ENCODE measurements at regions not wholly inside any gene's neighbourhood (a gene's known extent, or its start where the extent isn't known, plus 50 kb on each side); places are given as distances from the start of the nearest gene placed in this dataset.

GRCh38 chr2:129580001-129580400, 399.5 kb upstream of the RAB6C start:
- no peak for TF ChIP-seq EZH2 (IDR thresholded peaks at IDR 0.05; ENCODE audit: low read length)
- TF ChIP-seq, protein P1, sequence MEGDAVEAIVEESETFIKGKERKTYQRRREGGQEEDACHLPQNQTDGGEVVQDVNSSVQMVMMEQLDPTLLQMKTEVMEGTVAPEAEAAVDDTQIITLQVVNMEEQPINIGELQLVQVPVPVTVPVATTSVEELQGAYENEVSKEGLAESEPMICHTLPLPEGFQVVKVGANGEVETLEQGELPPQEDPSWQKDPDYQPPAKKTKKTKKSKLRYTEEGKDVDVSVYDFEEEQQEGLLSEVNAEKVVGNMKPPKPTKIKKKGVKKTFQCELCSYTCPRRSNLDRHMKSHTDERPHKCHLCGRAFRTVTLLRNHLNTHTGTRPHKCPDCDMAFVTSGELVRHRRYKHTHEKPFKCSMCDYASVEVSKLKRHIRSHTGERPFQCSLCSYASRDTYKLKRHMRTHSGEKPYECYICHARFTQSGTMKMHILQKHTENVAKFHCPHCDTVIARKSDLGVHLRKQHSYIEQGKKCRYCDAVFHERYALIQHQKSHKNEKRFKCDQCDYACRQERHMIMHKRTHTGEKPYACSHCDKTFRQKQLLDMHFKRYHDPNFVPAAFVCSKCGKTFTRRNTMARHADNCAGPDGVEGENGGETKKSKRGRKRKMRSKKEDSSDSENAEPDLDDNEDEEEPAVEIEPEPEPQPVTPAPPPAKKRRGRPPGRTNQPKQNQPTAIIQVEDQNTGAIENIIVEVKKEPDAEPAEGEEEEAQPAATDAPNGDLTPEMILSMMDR (optimal IDR thresholded peaks at IDR 0.05 in 1 of 3, IDR thresholded peaks at IDR 0.05 in 1 of 3, conservative IDR thresholded peaks at IDR 0.05 in 1 of 3; ENCODE audit: extremely low read depth in 1 of 3, insufficient read depth in 2 of 3, low read length in 3 of 3), result no peak
